DMS153 treated with DMSO at 0.1 percent for 48 hours (cell line): ENCODE measurements at regions not wholly inside any gene's neighbourhood (a gene's known extent, or its start where the extent isn't known, plus 50 kb on each side); places are given as distances from the start of the nearest gene placed in this dataset.
"Not testable (repeated sequence)": the region's sequence is repeated elsewhere in the genome, so short reads cannot be mapped to it uniquely, and the experiment has no call there.

Experiments used
- DNase-seq: peaks from one replicate; lab custom pipeline; 2025; ENCODE audit not compliant: unreplicated experiment; lab: John Stamatoyannopoulos, UW

GRCh38 chr12:25861226-25861625 lies 97.3 kb upstream of the RASSF8 start:
- no peak for DNase-seq

GRCh38 chr12:25864306-25865276 lies 93.9 kb upstream of the RASSF8 start:
- no peak for DNase-seq

GRCh38 chr12:25866586-25867378 lies 91.7 kb upstream of the RASSF8 start:
- no peak for DNase-seq

- no peak for DNase-seq
Measured at GRCh38 chr12:25868193-25868592, 90.3 kb upstream of the RASSF8 start.

DNA sequence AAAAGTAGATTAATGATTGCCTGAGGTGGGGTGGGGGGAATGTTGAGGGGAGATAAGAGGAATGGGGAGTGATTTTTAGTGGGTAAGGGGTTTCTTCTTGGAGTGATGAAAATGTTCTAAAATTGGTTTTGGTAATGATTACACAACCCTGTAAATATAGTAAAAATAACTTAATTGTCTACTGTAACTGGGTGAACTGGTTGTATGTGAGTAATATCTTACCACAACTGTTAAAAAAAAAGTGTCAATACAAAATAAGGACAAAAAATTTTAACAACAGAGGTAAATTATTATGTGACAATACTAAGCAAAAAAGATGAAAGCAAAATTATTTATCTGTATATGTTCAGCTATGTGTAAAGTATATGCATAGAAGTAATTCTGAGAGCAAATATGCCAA lies 86.3 kb upstream of the RASSF8 start:
- DNase-seq = no peak

DNA sequence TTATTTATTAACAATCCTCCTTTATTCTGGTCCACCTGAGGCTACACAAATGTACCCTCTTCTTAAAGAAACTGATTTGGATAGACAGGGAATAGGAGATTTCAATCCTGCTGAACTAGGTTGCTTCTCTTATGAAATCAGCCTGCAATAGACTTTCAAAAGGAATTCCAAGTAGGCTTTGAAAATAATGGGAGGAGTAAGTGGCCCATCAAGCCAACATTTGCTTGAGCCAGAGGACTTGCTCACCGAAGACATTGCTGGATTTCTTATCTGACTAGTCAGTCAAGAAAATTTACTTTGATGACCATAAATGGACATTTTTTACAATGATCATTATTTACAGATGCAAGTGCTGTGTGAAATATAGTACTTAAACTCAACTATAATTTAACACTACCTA lies 82.8 kb upstream of the RASSF8 start:
- DNase-seq = no peak

DNA sequence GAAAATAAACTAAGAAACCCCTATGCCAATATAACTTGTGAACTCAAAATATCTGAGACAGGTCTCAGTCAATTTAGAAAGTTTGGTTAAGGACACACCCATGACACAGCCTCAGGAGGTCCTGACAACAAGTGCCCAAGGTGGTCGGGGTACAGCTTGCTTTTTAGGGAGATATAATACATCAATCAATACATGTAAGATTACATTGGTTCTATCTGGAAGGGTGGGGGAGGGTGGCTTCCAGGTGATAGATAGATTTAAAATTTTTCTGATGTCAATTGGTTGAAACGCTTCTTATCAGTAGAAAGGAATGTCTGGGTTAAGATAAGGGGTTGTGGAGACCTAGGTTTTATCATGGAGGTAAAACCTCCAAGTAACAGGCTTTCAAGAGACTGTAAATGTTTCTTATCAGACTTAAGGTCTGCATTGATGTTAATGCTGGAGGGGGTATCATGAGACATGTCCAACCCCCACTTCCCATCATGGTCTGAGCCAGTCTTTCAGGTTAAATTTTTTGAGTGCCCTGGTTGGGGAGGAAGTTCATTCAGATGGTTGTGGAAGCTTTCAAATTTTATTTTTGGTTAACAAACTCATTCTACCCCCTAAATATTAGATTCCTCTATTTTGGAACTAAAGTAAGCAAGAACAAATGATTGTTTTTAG lies 82.0 kb upstream of the RASSF8 start:
- DNase-seq = no peak

- no peak for DNase-seq
Measured at GRCh38 chr12:25877446-25877845, 81.0 kb upstream of the RASSF8 start.

DNA sequence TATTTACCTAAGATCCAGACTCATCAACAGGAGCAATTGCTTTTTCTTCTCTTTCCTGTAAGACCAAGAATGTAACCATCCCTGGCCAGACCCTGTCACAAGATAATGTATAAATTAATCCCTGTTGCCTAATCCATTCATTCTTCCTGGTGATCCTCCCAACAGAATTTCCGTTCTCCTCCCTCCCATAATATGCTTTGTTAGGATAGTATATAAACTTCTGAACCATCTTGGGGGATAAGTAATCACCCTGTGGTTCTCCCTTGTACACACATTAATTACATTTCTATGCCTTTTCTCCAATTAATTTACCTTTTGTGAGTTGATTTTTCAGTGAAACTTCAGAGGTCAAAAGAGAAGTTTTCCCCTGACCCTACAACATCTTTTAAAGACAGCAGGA lies 76.2 kb upstream of the RASSF8 start:
- DNase-seq = no peak

GRCh38 chr12:25883026-25883916 lies 75.2 kb upstream of the RASSF8 start:
- DNase-seq = no peak

GRCh38 chr12:25884024-25884919 lies 74.2 kb upstream of the RASSF8 start:
- no peak for DNase-seq

GRCh38 chr12:25884920-25885234 lies 73.6 kb upstream of the RASSF8 start:
- DNase-seq = no peak

- no peak for DNase-seq
Measured at GRCh38 chr12:25886396-25886795, 72.1 kb upstream of the RASSF8 start.

DNA sequence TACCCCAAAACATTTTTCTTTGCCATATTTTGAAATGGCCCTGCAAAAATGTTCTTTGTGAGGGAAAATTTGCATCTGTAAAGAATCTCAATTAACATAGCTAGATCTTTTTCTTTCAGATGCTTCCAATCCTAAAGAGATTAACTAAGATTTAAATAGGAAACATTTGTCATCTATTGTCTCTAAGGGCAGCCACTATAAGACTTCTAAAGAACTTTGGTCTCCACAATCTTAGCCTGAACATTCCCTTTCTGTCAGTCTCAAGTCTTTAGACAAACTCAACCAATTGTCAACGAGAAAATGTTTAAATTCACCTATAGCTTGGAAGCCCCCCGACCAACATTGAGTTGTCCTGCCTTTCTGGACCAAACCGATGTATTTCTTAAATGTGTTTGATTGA lies 71.1 kb upstream of the RASSF8 start:
- no peak for DNase-seq

DNA sequence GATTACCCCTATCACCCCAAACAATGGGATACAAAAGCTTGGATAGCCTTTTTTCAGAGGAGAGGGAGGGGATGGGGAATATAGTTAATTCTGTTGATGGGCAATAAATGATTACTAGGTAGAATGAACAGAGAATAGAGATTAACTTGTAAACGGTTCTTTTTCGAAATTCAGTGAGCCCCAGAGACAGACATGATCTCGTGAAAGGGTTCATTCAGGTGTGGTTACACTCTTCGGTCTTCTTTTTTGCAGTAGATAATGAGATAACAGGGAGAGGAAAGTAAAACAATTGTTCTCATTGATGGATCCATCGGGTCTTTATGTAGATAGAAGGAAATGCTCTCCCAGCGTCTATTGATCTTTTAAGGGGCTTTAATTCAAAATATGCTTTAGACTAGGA lies 69.3 kb upstream of the RASSF8 start:
- no peak for DNase-seq

DNA sequence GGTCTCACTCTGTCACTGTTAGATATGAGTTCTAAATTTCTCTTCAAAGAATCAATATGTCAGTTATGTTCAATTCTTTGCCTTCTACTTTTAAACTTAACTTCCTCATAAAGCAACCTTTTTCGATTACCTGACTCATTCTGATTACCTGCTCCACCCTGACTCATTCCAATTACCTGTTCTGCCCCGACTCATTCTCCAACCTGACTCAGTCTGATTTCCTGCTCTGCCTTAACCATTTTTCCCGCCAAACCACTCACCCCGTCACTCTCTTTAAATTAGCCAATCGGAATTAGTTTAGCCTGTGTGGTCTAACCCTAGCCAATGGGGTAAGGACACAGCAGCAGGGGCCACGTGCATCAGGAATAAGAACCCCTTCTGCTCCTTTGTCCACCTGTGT lies 67.4 kb upstream of the RASSF8 start:
- DNase-seq = not testable (repeated sequence)

GRCh38 chr12:25894759-25895158 lies 63.7 kb upstream of the RASSF8 start:
- DNase-seq = no peak

GRCh38 chr12:25896981-25897380 lies 61.5 kb upstream of the RASSF8 start:
- DNase-seq = no peak

- DNase-seq = no peak
Measured at GRCh38 chr12:25903603-25904245, 54.8 kb upstream of the RASSF8 start.
